Activated naive CD8-positive, alpha-beta T cell treated with anti-CD3 and anti-CD28 coated beads, Interleukin-2, amount 50 U/mL, for 24 hours (primary cell): ENCODE measurements at regions not wholly inside any gene's neighbourhood (a gene's known extent, or its start where the extent isn't known, plus 50 kb on each side); places are given as distances from the start of the nearest gene placed in this dataset.

ENCODE experiments used
- ATAC-seq: fragments of 150-1000 bp; cut with Tn5 transposase; one replicate; pipeline ENCODE4 v1.10.0; 2021
- DNase-seq: peaks from one replicate; pipeline ENCODE4 v3.0.0; 2021
- H3K27ac Mint-ChIP-seq: one replicate; pipeline ENCODE4 v1.8.0; 2021; ENCODE audit warnings: mild to moderate bottlenecking, mixed read lengths
- H3K27me3 Mint-ChIP-seq: one replicate; pipeline ENCODE4 v1.8.0; 2021; ENCODE audit warnings: mixed read lengths
- H3K36me3 Mint-ChIP-seq: one replicate; pipeline ENCODE4 v1.8.0; 2021; ENCODE audit warnings: low read depth, mixed read lengths
- H3K4me1 Mint-ChIP-seq: one replicate; pipeline ENCODE4 v1.8.0; 2021; ENCODE audit warnings: mixed read lengths
- H3K4me3 Mint-ChIP-seq: one replicate; pipeline ENCODE4 v1.8.0; 2021; ENCODE audit warnings: mild to moderate bottlenecking, moderate library complexity, mixed read lengths
- H3K9me3 Mint-ChIP-seq: one replicate; pipeline ENCODE4 v1.8.0; 2021; ENCODE audit warnings: mixed read lengths

DNA sequence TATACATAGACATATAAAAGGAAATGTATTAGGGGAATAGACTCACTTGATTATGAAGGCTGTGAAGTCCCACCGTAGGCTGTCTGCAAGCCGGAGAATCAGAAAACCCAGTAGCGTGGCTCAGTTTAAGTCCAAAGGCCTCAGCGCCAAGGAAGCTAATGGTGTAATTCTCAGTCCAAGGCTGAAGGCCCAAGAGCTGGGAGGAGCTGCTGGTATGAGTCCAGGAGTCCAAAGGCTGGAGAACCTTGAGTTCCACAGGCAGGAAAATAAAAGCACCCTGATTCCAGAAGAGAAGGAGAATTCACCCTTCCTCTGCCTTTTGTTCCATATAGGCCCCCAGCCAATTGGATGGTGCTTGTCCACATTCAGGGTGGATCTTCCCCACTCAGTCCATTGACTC, 166.2 kb upstream of the TAC1 start:
- H3K27ac Mint-ChIP-seq: no peak overlapping the region
- ATAC-seq (no peak), DNase-seq (no peak)
- no peaks in the 10 kb centered on the region for H3K4me1 Mint-ChIP-seq
- no peaks in the 10 kb centered on the region for H3K36me3 Mint-ChIP-seq
- H3K9me3 Mint-ChIP-seq: peaks cover 12% of the 10 kb centered on the region
- H3K4me3 Mint-ChIP-seq: no peak overlapping the region
- no peaks in the 10 kb centered on the region for H3K27me3 Mint-ChIP-seq

DNA sequence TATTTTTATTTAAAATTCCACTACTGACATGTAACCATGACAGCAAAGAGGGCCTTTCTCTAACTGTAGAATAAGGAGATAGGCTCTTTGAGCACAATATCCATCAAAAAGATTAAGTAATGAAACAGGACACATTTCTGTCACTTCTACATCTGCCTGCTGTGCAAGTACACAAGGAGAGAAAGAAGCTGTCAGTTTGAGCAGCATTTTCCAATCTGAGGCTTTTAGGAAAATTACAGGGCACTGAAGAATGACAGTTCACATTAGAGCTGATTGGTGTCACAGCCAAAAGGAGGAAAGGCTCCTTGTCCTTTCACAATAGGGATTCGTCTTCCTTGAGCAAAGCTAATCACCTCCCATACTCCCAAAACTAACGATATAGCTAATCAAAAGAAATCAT, 158.8 kb upstream of the TAC1 start:
- no peak for ATAC-seq
- no peaks in the 10 kb centered on the region for H3K9me3 Mint-ChIP-seq
- no peak overlapping the region for H3K4me3 Mint-ChIP-seq
- H3K36me3 Mint-ChIP-seq: no peaks in the 10 kb centered on the region
- no peaks in the 10 kb centered on the region for H3K27me3 Mint-ChIP-seq
- DNase-seq: no peak
- no peaks in the 10 kb centered on the region for H3K4me1 Mint-ChIP-seq
- no peak overlapping the region for H3K27ac Mint-ChIP-seq

DNA sequence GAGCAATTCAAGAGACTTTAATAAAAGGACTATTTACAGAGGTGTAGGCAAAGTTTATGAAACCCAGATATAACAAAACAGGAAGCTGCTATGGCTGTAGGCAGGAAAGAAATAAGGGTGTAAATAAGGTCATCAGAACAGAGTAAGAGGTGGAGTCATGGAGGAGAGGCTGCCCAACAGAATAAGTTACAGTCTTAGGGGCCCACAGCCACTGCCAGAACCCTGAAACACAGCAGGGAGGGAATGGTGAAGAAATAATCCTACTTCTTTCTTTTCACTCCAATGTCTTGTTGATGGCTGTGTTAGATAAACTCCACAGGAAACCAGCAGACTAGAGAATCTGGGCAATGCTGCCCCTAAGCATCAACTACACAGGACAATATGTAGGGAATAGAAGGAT, 155.8 kb upstream of the TAC1 start:
- Mint-ChIP-seq H3K9me3 (no peaks in the 10 kb centered on the region), H3K36me3 (no peaks in the 10 kb centered on the region), H3K4me1 (no peaks in the 10 kb centered on the region), H3K27ac (no peak overlapping the region), H3K4me3 (no peak overlapping the region), H3K27me3 (no peaks in the 10 kb centered on the region)
- DNase-seq (no peak), ATAC-seq (no peak)

DNA sequence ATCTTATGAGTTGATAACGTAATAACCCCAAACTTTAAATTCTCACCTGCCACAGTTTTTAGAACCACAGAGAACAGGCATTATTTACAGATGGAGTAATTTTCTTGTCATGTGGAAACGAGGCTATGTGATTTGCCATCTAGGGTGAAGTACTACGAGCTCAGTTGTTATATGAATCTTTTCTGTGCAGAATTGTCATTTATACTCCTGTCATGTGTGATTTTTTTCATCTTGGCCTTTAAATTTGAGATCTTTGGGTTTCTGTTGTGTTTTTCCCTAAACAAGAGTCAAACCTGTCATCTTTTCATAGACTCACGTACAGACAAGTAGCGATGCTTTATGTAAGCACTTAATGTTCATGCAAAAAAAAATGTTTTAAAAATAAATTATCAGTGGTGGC, 153.7 kb upstream of the TAC1 start:
- Mint-ChIP-seq H3K27me3 (no peaks in the 10 kb centered on the region), H3K4me1 (no peaks in the 10 kb centered on the region), H3K4me3 (no peak overlapping the region), H3K36me3 (no peaks in the 10 kb centered on the region), H3K27ac (no peak overlapping the region), H3K9me3 (peaks cover 10% of the 10 kb centered on the region)
- ATAC-seq (no peak), DNase-seq (no peak)

DNA sequence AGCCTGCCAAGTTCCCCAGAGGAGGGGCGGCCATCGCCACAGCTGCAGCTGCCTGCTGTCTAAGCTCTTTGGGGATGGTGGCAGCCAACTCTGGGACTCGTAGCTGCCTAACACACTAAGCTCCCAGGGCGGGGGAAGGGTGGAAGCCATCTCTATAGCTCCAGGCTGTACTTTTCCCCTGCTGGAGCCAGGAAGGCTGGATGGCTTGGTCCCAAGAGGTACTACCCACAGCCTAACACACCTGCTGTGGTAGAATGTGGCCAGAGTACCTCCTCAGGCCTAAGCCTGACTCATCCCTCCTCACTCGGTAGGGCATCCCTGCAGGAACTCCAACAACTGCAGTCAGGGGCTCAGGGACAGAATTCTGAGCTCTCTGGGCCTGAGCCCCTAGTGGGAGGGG, 151.7 kb upstream of the TAC1 start:
- ATAC-seq (no peak), DNase-seq (no peak)
- H3K27me3 Mint-ChIP-seq: no peaks in the 10 kb centered on the region
- H3K9me3 Mint-ChIP-seq: peaks cover 10% of the 10 kb centered on the region
- H3K36me3 Mint-ChIP-seq: no peaks in the 10 kb centered on the region
- H3K27ac Mint-ChIP-seq: no peak overlapping the region
- no peaks in the 10 kb centered on the region for H3K4me1 Mint-ChIP-seq
- H3K4me3 Mint-ChIP-seq: no peak overlapping the region

DNA sequence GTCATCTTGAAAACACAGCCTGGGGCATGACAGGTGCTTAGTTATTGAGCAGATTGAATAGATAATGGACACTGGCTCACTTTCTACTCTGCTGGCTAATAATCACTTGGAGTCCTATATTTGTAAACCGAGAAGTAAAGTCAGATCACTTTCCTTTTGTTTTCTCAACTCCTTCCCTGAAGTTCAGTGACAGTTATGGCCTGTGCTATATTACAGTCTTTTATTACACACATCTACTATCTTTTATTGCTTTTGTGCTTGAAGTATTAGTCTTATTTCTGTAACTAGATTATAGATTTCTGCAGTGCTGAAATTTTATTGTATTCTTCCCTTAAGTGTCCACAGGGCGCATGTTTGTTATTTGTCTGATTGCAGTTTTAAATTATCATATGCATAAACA, 136.4 kb upstream of the TAC1 start:
- no peaks in the 10 kb centered on the region for H3K4me1 Mint-ChIP-seq
- no peaks in the 10 kb centered on the region for H3K27me3 Mint-ChIP-seq
- no peak overlapping the region for H3K27ac Mint-ChIP-seq
- no peak overlapping the region for H3K4me3 Mint-ChIP-seq
- DNase-seq (no peak), ATAC-seq (no peak)
- no peaks in the 10 kb centered on the region for H3K9me3 Mint-ChIP-seq
- no peaks in the 10 kb centered on the region for H3K36me3 Mint-ChIP-seq

DNA sequence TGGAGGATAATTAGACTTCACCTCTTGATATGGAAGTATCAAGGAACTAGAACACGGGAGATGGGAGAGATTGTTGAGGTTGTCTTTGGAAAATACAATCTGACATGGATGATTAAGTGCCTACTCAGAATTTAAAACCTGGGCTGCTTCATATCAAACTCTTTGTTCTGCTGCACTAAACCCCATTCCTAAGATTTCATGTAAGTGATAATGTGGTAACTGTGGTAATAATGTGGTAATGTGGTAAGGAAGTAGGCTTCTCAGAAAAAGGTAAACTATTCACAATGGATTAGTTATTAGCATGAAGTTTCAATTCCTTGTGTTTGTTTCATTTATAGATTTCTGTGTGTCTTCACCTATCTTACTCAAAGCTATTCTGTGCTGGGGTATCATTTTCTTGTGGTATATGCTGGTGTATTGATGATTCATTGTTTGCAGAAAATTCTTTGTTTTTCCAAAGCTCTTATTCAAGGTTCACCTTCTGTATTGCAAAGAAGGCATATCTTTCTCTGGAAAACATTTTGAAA, 129.9 kb upstream of the TAC1 start:
- H3K9me3 Mint-ChIP-seq: no peaks in the 10 kb centered on the region
- DNase-seq: no peak
- no peaks in the 10 kb centered on the region for H3K36me3 Mint-ChIP-seq
- H3K4me1 Mint-ChIP-seq: no peaks in the 10 kb centered on the region
- H3K4me3 Mint-ChIP-seq: no peak overlapping the region
- H3K27me3 Mint-ChIP-seq: no peaks in the 10 kb centered on the region
- no peak for ATAC-seq
- H3K27ac Mint-ChIP-seq: no peak overlapping the region

DNA sequence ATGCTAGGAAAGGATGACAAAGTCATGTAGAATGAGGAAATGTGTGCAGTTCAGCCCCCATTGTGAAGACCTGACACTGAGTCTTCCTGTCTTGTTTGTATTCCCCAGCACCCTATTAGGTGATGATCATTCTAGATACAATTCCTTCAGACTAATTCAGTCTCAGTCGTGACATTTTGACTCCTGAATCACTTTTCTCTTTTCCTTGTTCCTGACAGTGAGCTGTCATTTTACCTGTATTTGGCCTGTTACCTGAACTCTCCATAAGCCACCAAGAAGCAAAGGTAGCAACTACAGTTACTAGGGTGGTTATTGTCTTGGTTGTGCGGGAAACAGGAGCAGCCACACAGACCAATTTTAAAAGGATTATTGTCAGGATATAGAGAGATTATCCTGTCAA, 111.4 kb upstream of the TAC1 start:
- no peak for DNase-seq
- Mint-ChIP-seq H3K27me3 (no peaks in the 10 kb centered on the region), H3K36me3 (no peaks in the 10 kb centered on the region), H3K27ac (no peak overlapping the region), H3K4me1 (no peaks in the 10 kb centered on the region), H3K9me3 (peaks cover 8% of the 10 kb centered on the region), H3K4me3 (no peak overlapping the region)
- no peak for ATAC-seq

DNA sequence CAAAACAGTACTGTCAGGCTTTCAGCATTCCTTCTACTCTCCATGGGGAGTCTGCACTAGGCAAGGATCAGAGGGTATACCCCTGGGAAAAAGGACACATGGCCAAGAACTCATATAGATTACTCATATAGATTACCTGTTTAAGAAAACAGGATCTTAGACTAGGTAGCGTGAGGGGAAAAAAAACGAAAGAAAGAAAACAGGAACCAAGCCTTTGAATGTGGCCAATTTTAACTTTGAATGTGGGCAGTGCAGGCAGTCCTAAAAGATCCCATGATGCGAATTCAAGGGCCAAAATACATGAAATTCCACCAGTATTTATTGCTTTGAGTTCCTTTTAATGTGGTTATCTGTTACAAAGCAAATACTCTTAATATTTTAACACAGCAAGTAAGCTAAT, 108.6 kb upstream of the TAC1 start:
- ATAC-seq: no peak
- Mint-ChIP-seq H3K27me3 (peaks cover 1% of the 10 kb centered on the region), H3K9me3 (peaks cover 11% of the 10 kb centered on the region), H3K4me3 (no peak overlapping the region), H3K36me3 (no peaks in the 10 kb centered on the region), H3K27ac (no peak overlapping the region), H3K4me1 (no peaks in the 10 kb centered on the region)
- no peak for DNase-seq

DNA sequence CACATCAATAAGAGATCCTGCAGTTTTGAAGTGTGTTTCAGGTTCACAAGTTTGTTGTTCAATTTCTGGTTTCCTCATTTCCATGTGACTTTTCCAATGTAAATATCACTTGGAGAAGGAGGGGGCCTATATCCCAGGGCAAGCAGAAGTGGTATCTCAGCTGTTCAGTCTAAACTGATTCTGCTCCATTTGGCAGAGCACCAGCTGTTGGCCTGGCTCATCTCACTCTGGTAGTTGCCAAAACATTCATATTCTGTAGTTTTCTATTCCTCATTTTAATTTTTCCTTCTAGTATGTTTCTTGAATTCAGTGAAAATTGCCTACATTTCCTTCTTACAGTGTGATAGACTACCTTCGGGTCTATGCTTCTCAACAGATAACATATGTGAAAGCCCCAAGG, 101.8 kb upstream of the TAC1 start:
- DNase-seq: no peak
- Mint-ChIP-seq H3K27ac (no peak overlapping the region), H3K27me3 (peaks cover 1% of the 10 kb centered on the region), H3K4me1 (no peaks in the 10 kb centered on the region), H3K4me3 (no peak overlapping the region), H3K9me3 (peaks cover 4% of the 10 kb centered on the region), H3K36me3 (no peaks in the 10 kb centered on the region)
- no peak for ATAC-seq

DNA sequence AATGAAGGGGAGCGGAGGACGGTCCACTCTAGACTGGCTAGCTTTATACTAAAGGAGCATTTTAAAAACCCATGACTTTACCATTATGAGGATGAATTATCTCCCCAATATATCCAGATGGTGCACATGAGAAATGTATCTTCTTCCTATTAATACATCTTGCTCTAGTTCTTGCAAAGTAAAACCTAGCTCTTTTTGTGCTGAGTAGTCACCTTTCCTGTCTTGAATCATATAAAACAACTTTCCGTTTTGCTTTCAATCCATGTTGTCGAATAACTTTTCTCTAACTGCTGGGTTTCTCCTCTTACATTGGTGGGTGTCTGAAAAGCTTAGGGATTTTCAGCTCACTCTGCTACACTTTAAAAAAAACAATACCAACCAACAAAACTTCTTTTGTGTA, 96.3 kb upstream of the TAC1 start:
- H3K4me3 Mint-ChIP-seq: no peak overlapping the region
- DNase-seq (no peak), ATAC-seq (no peak)
- peaks cover 3% of the 10 kb centered on the region for H3K27me3 Mint-ChIP-seq
- peaks cover 6% of the 10 kb centered on the region for H3K9me3 Mint-ChIP-seq
- no peaks in the 10 kb centered on the region for H3K4me1 Mint-ChIP-seq
- H3K27ac Mint-ChIP-seq: no peak overlapping the region
- H3K36me3 Mint-ChIP-seq: no peaks in the 10 kb centered on the region

DNA sequence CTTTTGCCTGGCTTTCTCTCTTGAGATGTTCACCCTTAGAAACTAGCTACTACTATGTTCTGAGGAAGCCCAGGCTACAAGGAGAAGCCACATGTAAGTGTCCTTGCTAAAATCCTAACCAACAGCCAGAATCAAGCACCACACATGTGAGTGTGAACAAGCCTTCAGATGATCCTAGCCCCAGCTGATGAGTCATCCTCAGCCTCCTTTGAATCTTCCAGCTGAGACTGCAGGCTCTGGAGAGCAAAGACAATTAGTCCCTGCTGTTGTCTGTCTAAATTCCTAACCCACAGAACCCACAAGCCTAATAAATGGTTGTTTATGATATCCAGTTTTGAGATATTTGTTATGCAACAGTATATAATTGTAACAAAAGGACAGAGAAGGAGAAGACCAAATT, 92.8 kb upstream of the TAC1 start:
- H3K9me3 Mint-ChIP-seq: peaks cover 7% of the 10 kb centered on the region
- H3K4me3 Mint-ChIP-seq: no peak overlapping the region
- ATAC-seq (no peak), DNase-seq (no peak)
- peaks cover 3% of the 10 kb centered on the region for H3K27me3 Mint-ChIP-seq
- H3K36me3 Mint-ChIP-seq: no peaks in the 10 kb centered on the region
- no peak overlapping the region for H3K27ac Mint-ChIP-seq
- H3K4me1 Mint-ChIP-seq: no peaks in the 10 kb centered on the region

DNA sequence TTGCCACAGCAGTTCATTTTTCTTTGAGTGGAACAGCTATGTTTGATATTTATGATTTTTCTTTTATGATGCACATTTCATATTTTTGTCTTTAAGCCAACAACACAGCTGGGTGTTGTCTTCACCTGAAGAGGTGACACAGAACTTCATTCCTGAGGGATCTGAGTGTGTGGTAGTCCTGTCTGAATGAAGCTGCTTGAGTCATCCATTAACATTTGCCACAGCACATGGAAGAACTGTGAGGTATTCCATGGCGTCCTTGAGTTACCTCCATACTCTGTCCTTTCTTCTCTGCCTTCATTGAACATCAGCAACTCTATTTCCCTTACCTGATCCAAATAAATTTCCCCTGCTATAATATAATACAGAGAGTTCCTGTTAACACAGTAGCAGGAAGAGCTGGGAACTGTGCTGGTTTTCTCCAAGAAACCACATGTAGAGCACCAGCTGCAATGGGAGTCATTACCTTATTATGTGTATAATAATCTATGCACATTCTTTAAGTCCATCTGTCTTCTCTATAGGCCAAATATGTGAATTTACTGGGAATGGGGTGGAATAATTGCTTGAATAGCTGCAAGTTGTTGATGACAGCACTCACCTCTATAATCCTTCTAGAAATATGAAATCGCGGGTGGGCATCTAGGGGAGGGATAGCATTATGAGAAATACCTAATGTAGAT, 72.4 kb upstream of the TAC1 start:
- Mint-ChIP-seq H3K36me3 (no peaks in the 10 kb centered on the region), H3K4me3 (no peak overlapping the region), H3K9me3 (no peaks in the 10 kb centered on the region), H3K4me1 (no peaks in the 10 kb centered on the region), H3K27me3 (no peaks in the 10 kb centered on the region), H3K27ac (no peak overlapping the region)
- DNase-seq (no peak), ATAC-seq (no peak)

DNA sequence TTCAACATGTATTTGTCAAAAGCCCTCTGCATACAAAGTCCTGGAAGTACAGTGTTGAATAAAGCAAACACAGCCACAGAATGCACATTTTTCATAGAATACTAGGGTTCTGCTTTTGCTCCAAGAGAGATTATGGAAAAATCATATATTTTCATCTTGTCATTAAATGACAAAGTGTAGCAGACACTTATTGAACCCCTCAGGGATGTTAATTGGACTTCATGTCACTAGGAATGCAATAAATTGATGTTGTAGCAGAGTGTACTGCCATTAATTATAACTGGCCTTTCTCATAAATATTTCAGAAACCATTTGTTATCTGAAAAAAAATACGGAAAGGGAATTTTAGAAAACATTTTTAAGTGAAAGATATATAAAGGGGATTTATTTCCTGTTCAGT, 64.5 kb upstream of the TAC1 start:
- H3K36me3 Mint-ChIP-seq: no peaks in the 10 kb centered on the region
- no peaks in the 10 kb centered on the region for H3K9me3 Mint-ChIP-seq
- peaks cover 7% of the 10 kb centered on the region for H3K27me3 Mint-ChIP-seq
- H3K4me3 Mint-ChIP-seq: no peak overlapping the region
- no peak overlapping the region for H3K27ac Mint-ChIP-seq
- ATAC-seq: no peak
- no peaks in the 10 kb centered on the region for H3K4me1 Mint-ChIP-seq
- DNase-seq: no peak

DNA sequence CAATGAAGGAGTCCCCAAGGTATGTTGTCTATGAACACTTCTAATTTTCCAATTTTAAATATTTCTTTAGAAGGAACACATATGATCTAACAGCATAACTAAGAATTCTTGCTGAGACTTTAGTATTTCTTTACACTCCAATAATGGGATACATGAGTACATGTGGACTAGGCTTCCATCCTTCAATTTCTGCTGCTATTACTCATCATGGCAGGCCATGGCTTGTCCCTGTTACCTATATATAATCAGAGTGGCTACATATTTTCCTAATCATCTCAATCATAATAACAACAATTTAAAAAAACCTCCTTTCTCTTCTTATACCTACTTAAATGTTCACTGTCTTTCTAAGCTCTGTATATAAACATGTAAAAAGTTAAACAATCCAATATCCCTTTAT, 60.3 kb upstream of the TAC1 start:
- Mint-ChIP-seq H3K27me3 (peaks cover 6% of the 10 kb centered on the region), H3K9me3 (no peaks in the 10 kb centered on the region), H3K36me3 (no peaks in the 10 kb centered on the region), H3K4me3 (no peak overlapping the region), H3K4me1 (no peaks in the 10 kb centered on the region), H3K27ac (no peak overlapping the region)
- DNase-seq (no peak), ATAC-seq (no peak)

DNA sequence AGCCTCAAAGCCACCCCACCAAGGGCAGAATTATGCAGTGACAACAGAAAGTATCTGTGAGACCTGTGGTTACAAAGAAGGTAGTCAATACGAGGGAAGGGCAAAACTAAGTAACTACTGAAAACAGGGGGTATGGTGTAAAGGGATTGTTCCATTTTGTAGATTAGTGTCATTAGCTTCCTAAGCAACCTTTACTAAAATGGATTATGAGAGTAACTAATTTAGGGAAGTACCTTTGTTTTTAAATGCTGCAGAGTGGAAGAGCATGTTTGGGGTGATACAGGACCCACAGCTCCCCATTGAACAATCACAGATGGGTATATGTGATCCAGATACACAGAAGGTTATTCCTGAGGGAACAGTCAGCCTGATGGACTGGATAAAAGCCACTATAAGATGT, 51.3 kb upstream of the TAC1 start:
- no peaks in the 10 kb centered on the region for H3K4me1 Mint-ChIP-seq
- H3K27me3 Mint-ChIP-seq: peaks cover 1% of the 10 kb centered on the region
- H3K4me3 Mint-ChIP-seq: no peak overlapping the region
- H3K9me3 Mint-ChIP-seq: no peaks in the 10 kb centered on the region
- H3K27ac Mint-ChIP-seq: no peak overlapping the region
- no peak for DNase-seq
- ATAC-seq: no peak
- H3K36me3 Mint-ChIP-seq: no peaks in the 10 kb centered on the region
